Tibial artery (tissue), 4 donors: ENCODE measurements at regions not wholly inside any gene's neighbourhood (a gene's known extent, or its start where the extent isn't known, plus 50 kb on each side); places are given as distances from the start of the nearest gene placed in this dataset.

Experiments used
- DNase-seq, 2 donors: peaks; one replicate each; pipeline ENCODE4 v3.0.0-alpha.2; 2019
- H3K27ac ChIP-seq, 2 donors: fragments of 200-600 bp; sonication (generic) in 1 of 2; 1 replicate in 1 of 2; 2 replicates in 1 of 2; pipeline ENCODE4 v1.5.1; 2018 to 2019; ENCODE audit warnings: mild to moderate bottlenecking in 1 of 2
- H3K27me3 ChIP-seq, 2 donors: fragments of 200-600 bp; sonication (generic) in 1 of 2; one replicate each; pipeline versions ENCODE4 v1.5.1 to v1.6.0; 2016 to 2019
- H3K36me3 ChIP-seq, 3 donors: fragments of 200-600 bp; sonication (generic) in 2 of 3; one replicate each; pipeline ENCODE4 v1.5.1; 2016 to 2019; ENCODE audit warnings: mild to moderate bottlenecking in 2 of 3
- H3K4me1 ChIP-seq, 4 donors: fragments of 200-600 bp; sonication (generic) in 2 of 4; 1 replicate in 3 of 4; 2 replicates in 1 of 4; pipeline ENCODE4 v1.5.1; 2016 to 2019
- H3K4me3 ChIP-seq, 2 donors: fragments of 200-600 bp; sonication (generic) in 1 of 2; 1 replicate in 1 of 2; 2 replicates in 1 of 2; pipeline ENCODE4 v1.5.1; 2018 to 2019; ENCODE audit warnings: mild to moderate bottlenecking in 2 of 2
- H3K9me3 ChIP-seq, 3 donors: fragments of 200-600 bp; sonication (generic) in 1 of 3; one replicate each; pipeline ENCODE4 v1.5.1; 2016 to 2019
- intact Hi-C: fragments of 100-400 bp; cut with DNase I; formaldehyde crosslinking; loops from one replicate; pipeline ENCODE4 v1.15.0; 2023; ENCODE audit warnings: low total_unique reads
- TF ChIP-seq, protein P1 (sequence below), 2 experiments: fragments of 200-600 bp in 1 of 2; fragments of 450-650 bp in 1 of 2; IDR thresholded peaks; one replicate each; pipeline ENCODE4 v1.5.1; 2017 to 2019; ENCODE audit warnings: antibody characterized with exemption in 2 of 2, mild to moderate bottlenecking in 1 of 2, moderate library complexity in 1 of 2

- no peak overlapping the region for H3K4me3 ChIP-seq
- H3K27ac ChIP-seq = no peak overlapping the region
- TF ChIP-seq, protein P1, sequence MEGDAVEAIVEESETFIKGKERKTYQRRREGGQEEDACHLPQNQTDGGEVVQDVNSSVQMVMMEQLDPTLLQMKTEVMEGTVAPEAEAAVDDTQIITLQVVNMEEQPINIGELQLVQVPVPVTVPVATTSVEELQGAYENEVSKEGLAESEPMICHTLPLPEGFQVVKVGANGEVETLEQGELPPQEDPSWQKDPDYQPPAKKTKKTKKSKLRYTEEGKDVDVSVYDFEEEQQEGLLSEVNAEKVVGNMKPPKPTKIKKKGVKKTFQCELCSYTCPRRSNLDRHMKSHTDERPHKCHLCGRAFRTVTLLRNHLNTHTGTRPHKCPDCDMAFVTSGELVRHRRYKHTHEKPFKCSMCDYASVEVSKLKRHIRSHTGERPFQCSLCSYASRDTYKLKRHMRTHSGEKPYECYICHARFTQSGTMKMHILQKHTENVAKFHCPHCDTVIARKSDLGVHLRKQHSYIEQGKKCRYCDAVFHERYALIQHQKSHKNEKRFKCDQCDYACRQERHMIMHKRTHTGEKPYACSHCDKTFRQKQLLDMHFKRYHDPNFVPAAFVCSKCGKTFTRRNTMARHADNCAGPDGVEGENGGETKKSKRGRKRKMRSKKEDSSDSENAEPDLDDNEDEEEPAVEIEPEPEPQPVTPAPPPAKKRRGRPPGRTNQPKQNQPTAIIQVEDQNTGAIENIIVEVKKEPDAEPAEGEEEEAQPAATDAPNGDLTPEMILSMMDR (IDR thresholded peaks at IDR 0.05) = no peak
- H3K4me1 ChIP-seq = peaks cover 0 to 16% (median 4%) of the 10 kb centered on the region in 4 donors
- H3K27me3 ChIP-seq = no peaks in the 10 kb centered on the region
- no peak for DNase-seq
- H3K36me3 ChIP-seq = no peaks in the 10 kb centered on the region
- no peaks in the 10 kb centered on the region for H3K9me3 ChIP-seq
- intact Hi-C loops = no loop called here
Measured at GRCh38 chr12:127625176-127625771, 641.7 kb upstream of the TMEM132C start.

DNA sequence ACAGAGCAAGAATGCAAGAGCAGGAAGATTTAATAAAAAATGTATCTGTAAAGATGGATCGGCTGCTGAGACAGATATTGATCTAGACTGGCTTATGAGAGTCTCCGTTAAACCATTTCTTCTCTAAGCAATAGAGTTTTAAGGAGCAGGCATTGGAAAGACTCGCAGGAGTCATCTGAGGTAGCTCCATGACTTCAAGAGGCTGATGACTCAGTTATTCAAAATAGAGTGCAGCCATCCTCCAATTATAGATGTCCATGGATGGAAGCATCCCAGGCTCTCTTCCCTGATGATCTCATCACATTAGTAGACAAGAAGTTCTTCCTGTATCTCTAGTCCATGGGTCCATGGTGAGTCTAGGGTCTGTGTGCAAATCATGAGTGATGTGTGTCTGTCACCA, 638.3 kb upstream of the TMEM132C start:
- no peaks in the 10 kb centered on the region for H3K36me3 ChIP-seq
- DNase-seq = no peak
- H3K27ac ChIP-seq = no peak overlapping the region
- intact Hi-C loops = no loop called here
- no peaks in the 10 kb centered on the region for H3K4me1 ChIP-seq
- peaks cover 0 to under 1% of the 10 kb centered on the region in 2 donors for H3K27me3 ChIP-seq
- H3K9me3 ChIP-seq = no peaks in the 10 kb centered on the region
- TF ChIP-seq, protein P1 (IDR thresholded peaks at IDR 0.05) = no peak
- no peak overlapping the region for H3K4me3 ChIP-seq

GRCh38 chr12:127629066-127629820, 637.7 kb upstream of the TMEM132C start:
- intact Hi-C loops = no loop called here
- no peak overlapping the region for H3K4me3 ChIP-seq
- no peaks in the 10 kb centered on the region for H3K36me3 ChIP-seq
- no peaks in the 10 kb centered on the region for H3K4me1 ChIP-seq
- no peak overlapping the region for H3K27ac ChIP-seq
- DNase-seq = no peak
- TF ChIP-seq, protein P1 (IDR thresholded peaks at IDR 0.05) = no peak
- H3K9me3 ChIP-seq = no peaks in the 10 kb centered on the region
- peaks cover 0 to 3% of the 10 kb centered on the region in 2 donors for H3K27me3 ChIP-seq

GRCh38 chr12:127632461-127632860, 634.5 kb upstream of the TMEM132C start:
- H3K36me3 ChIP-seq = no peaks in the 10 kb centered on the region
- TF ChIP-seq, protein P1 (IDR thresholded peaks at IDR 0.05) = no peak
- DNase-seq = no peak
- H3K4me1 ChIP-seq = no peaks in the 10 kb centered on the region
- H3K9me3 ChIP-seq = no peaks in the 10 kb centered on the region
- intact Hi-C loops = no loop called here
- H3K27ac ChIP-seq = no peak overlapping the region
- H3K4me3 ChIP-seq = no peak overlapping the region
- peaks cover 0 to 3% of the 10 kb centered on the region in 2 donors for H3K27me3 ChIP-seq

GRCh38 chr12:127635838-127636237, 631.1 kb upstream of the TMEM132C start:
- H3K4me1 ChIP-seq = peaks cover 0 to 12% (median 4%) of the 10 kb centered on the region in 4 donors
- no peaks in the 10 kb centered on the region for H3K9me3 ChIP-seq
- intact Hi-C loops = no loop called here
- no peak overlapping the region for H3K4me3 ChIP-seq
- no peak for DNase-seq
- H3K27me3 ChIP-seq = peaks cover 0 to 3% of the 10 kb centered on the region in 2 donors
- TF ChIP-seq, protein P1 (IDR thresholded peaks at IDR 0.05) = no peak
- no peak overlapping the region for H3K27ac ChIP-seq
- no peaks in the 10 kb centered on the region for H3K36me3 ChIP-seq
